ENCODE measurements at regions not wholly inside any gene's neighbourhood (a gene's known extent, or its start where the extent isn't known, plus 50 kb on each side); places are given as distances from the start of the nearest gene placed in this dataset.

- H3K4me1 ChIP-seq (ENCODE audit: control insufficient read depth in 2 of 2, insufficient read depth in 1 of 2, low read depth in 1 of 2, low read length in 2 of 2), result peaks cover 0 to 5% of the 10 kb centered on the region in 2 donors
- no peak overlapping the region for H2AFZ ChIP-seq (ENCODE audit: low read length)
- H3K27me3 ChIP-seq (ENCODE audit: control insufficient read depth in 3 of 3, insufficient read depth in 3 of 3, low read depth in 1 of 3, low read length in 3 of 3), result no peaks in the 10 kb centered on the region
- H3K36me3 ChIP-seq (replicated peaks in 1 of 2; ENCODE audit: control insufficient read depth in 2 of 2, insufficient read depth in 2 of 2, low read length in 2 of 2), result no peaks in the 10 kb centered on the region
- no peak overlapping the region for H3K4me2 ChIP-seq (ENCODE audit: insufficient read depth, low read length, poor library complexity, severe bottlenecking)
- H3K14ac ChIP-seq (ENCODE audit: low read length), result no peak overlapping the region
- H4K91ac ChIP-seq (ENCODE audit: low read depth, low read length, poor library complexity), result no peak overlapping the region
- H2AK5ac ChIP-seq (ENCODE audit: low read depth, low read length), result no peak overlapping the region
- H3K79me1 ChIP-seq (ENCODE audit: low read depth, low read length), result no peaks in the 10 kb centered on the region
- H3K4ac ChIP-seq (ENCODE audit: low read length), result no peak overlapping the region
- no peak overlapping the region for H3K9ac ChIP-seq (ENCODE audit: low read depth, low read length, poor library complexity)
- no peak overlapping the region for H2BK15ac ChIP-seq (ENCODE audit: low read length)
- no peak overlapping the region for H4K8ac ChIP-seq (ENCODE audit: low read depth, low read length)
- no peak overlapping the region for H2BK120ac ChIP-seq (ENCODE audit: low read depth, low read length)
- H3K9me3 ChIP-seq (replicated peaks in 1 of 2; ENCODE audit: control insufficient read depth in 2 of 2, insufficient read depth in 1 of 2, low read depth in 1 of 2, low read length in 2 of 2), result peaks cover 0 to 3% of the 10 kb centered on the region in 2 donors
- DNase-seq (ENCODE audit: low spot score), result no peak
- WGBS, 2 donors (ENCODE audit: extremely low coverage in 2 of 2, insufficient read length in 2 of 2, insufficient replicate concordance in 1 of 2), result no CpG with 5 or more reads among the region's 4 CpGs
- H3K4me3 ChIP-seq (ENCODE audit: low read length in 2 of 2), result no peak overlapping the region
- no peak overlapping the region for H3K18ac ChIP-seq (ENCODE audit: low read length)
- H2BK12ac ChIP-seq (ENCODE audit: low read length), result peak overlapping the region; percentile 34
- H3K27ac ChIP-seq (replicated peaks; ENCODE audit: low read length), result no peak overlapping the region
- H2BK5ac ChIP-seq (ENCODE audit: low read length), result no peak overlapping the region
- no peak overlapping the region for H3K23ac ChIP-seq (ENCODE audit: low read depth, low read length, poor library complexity)
Observed at GRCh38 chr10:78394047-78394446, 360.4 kb downstream of the RPS24 start.

- Histone ChIP-seq H2AFZ (ENCODE audit: low read length) (no peak overlapping the region), H2BK5ac (ENCODE audit: low read length) (no peak overlapping the region), H3K4ac (ENCODE audit: low read length) (no peak overlapping the region), H3K79me1 (ENCODE audit: low read depth, low read length) (no peaks in the 10 kb centered on the region), H2AK5ac (ENCODE audit: low read depth, low read length) (no peak overlapping the region), H3K9ac (ENCODE audit: low read depth, low read length, poor library complexity) (no peak overlapping the region), H3K9me3 (replicated peaks in 1 of 2; ENCODE audit: control insufficient read depth in 2 of 2, insufficient read depth in 1 of 2, low read depth in 1 of 2, low read length in 2 of 2) (peaks cover 0 to 3% of the 10 kb centered on the region in 2 donors), H3K36me3 (replicated peaks in 1 of 2; ENCODE audit: control insufficient read depth in 2 of 2, insufficient read depth in 2 of 2, low read length in 2 of 2) (no peaks in the 10 kb centered on the region), H4K8ac (ENCODE audit: low read depth, low read length) (no peak overlapping the region), H3K4me1 (ENCODE audit: control insufficient read depth in 2 of 2, insufficient read depth in 1 of 2, low read depth in 1 of 2, low read length in 2 of 2) (peaks cover 0 to 5% of the 10 kb centered on the region in 2 donors), H3K23ac (ENCODE audit: low read depth, low read length, poor library complexity) (no peak overlapping the region), H2BK15ac (ENCODE audit: low read length) (no peak overlapping the region), H3K18ac (ENCODE audit: low read length) (no peak overlapping the region), H3K4me2 (ENCODE audit: insufficient read depth, low read length, poor library complexity, severe bottlenecking) (no peak overlapping the region), H2BK12ac (ENCODE audit: low read length) (no peak overlapping the region), H3K4me3 (ENCODE audit: low read length in 2 of 2) (no peak overlapping the region), H3K27ac (replicated peaks; ENCODE audit: low read length) (no peak overlapping the region), H3K14ac (ENCODE audit: low read length) (no peak overlapping the region), H4K91ac (ENCODE audit: low read depth, low read length, poor library complexity) (no peak overlapping the region), H2BK120ac (ENCODE audit: low read depth, low read length) (no peak overlapping the region), H3K27me3 (ENCODE audit: control insufficient read depth in 3 of 3, insufficient read depth in 3 of 3, low read depth in 1 of 3, low read length in 3 of 3) (no peaks in the 10 kb centered on the region)
- no peak for DNase-seq (ENCODE audit: low spot score)
- no CpG with 5 or more reads among the region's 4 CpGs for WGBS, 2 donors (ENCODE audit: extremely low coverage in 2 of 2, insufficient read length in 2 of 2, insufficient replicate concordance in 1 of 2)
Observed at GRCh38 chr10:78395162-78395561, 361.5 kb downstream of the RPS24 start.

GRCh38 chr10:78396754-78397153, 363.1 kb downstream of the RPS24 start:
- H2BK15ac ChIP-seq (ENCODE audit: low read length), result no peak overlapping the region
- no peaks in the 10 kb centered on the region for H3K27me3 ChIP-seq (ENCODE audit: control insufficient read depth in 3 of 3, insufficient read depth in 3 of 3, low read depth in 1 of 3, low read length in 3 of 3)
- no peak overlapping the region for H2BK120ac ChIP-seq (ENCODE audit: low read depth, low read length)
- H3K14ac ChIP-seq (ENCODE audit: low read length), result no peak overlapping the region
- no peak overlapping the region for H3K4ac ChIP-seq (ENCODE audit: low read length)
- no peak for DNase-seq (ENCODE audit: low spot score)
- no peak overlapping the region for H2BK5ac ChIP-seq (ENCODE audit: low read length)
- H3K4me2 ChIP-seq (ENCODE audit: insufficient read depth, low read length, poor library complexity, severe bottlenecking), result no peak overlapping the region
- no peaks in the 10 kb centered on the region for H3K36me3 ChIP-seq (replicated peaks in 1 of 2; ENCODE audit: control insufficient read depth in 2 of 2, insufficient read depth in 2 of 2, low read length in 2 of 2)
- no peak overlapping the region for H2AFZ ChIP-seq (ENCODE audit: low read length)
- no peak overlapping the region for H4K8ac ChIP-seq (ENCODE audit: low read depth, low read length)
- H3K27ac ChIP-seq (replicated peaks; ENCODE audit: low read length), result no peak overlapping the region
- no peak overlapping the region for H3K9ac ChIP-seq (ENCODE audit: low read depth, low read length, poor library complexity)
- H4K91ac ChIP-seq (ENCODE audit: low read depth, low read length, poor library complexity), result no peak overlapping the region
- no peak overlapping the region for H3K23ac ChIP-seq (ENCODE audit: low read depth, low read length, poor library complexity)
- H3K79me1 ChIP-seq (ENCODE audit: low read depth, low read length), result no peaks in the 10 kb centered on the region
- no peak overlapping the region for H2AK5ac ChIP-seq (ENCODE audit: low read depth, low read length)
- H3K18ac ChIP-seq (ENCODE audit: low read length), result peak overlapping the region; percentile 63
- no peak overlapping the region for H2BK12ac ChIP-seq (ENCODE audit: low read length)
- H3K9me3 ChIP-seq (replicated peaks in 1 of 2; ENCODE audit: control insufficient read depth in 2 of 2, insufficient read depth in 1 of 2, low read depth in 1 of 2, low read length in 2 of 2), result peaks cover 0 to 3% of the 10 kb centered on the region in 2 donors
- no peak overlapping the region for H3K4me3 ChIP-seq (ENCODE audit: low read length in 2 of 2)
- WGBS, 2 donors (ENCODE audit: extremely low coverage in 2 of 2, insufficient read length in 2 of 2, insufficient replicate concordance in 1 of 2), result no CpG with 5 or more reads among the region's 4 CpGs
- peaks cover 5 to 9% of the 10 kb centered on the region in 2 donors for H3K4me1 ChIP-seq (ENCODE audit: control insufficient read depth in 2 of 2, insufficient read depth in 1 of 2, low read depth in 1 of 2, low read length in 2 of 2)

- Histone ChIP-seq H3K9me3 (replicated peaks in 1 of 2; ENCODE audit: control insufficient read depth in 2 of 2, insufficient read depth in 1 of 2, low read depth in 1 of 2, low read length in 2 of 2) (peaks cover 0 to 3% of the 10 kb centered on the region in 2 donors), H2AFZ (ENCODE audit: low read length) (no peak overlapping the region), H3K27ac (replicated peaks; ENCODE audit: low read length) (no peak overlapping the region), H3K4ac (ENCODE audit: low read length) (no peak overlapping the region), H2BK5ac (ENCODE audit: low read length) (no peak overlapping the region), H2BK12ac (ENCODE audit: low read length) (no peak overlapping the region), H3K4me1 (ENCODE audit: control insufficient read depth in 2 of 2, insufficient read depth in 1 of 2, low read depth in 1 of 2, low read length in 2 of 2) (peaks cover 13 to 14% of the 10 kb centered on the region in 2 donors), H2AK5ac (ENCODE audit: low read depth, low read length) (no peak overlapping the region), H2BK120ac (ENCODE audit: low read depth, low read length) (no peak overlapping the region), H3K23ac (ENCODE audit: low read depth, low read length, poor library complexity) (no peak overlapping the region), H3K27me3 (ENCODE audit: control insufficient read depth in 3 of 3, insufficient read depth in 3 of 3, low read depth in 1 of 3, low read length in 3 of 3) (no peaks in the 10 kb centered on the region), H3K9ac (ENCODE audit: low read depth, low read length, poor library complexity) (no peak overlapping the region), H3K14ac (ENCODE audit: low read length) (no peak overlapping the region), H4K91ac (ENCODE audit: low read depth, low read length, poor library complexity) (no peak overlapping the region), H3K18ac (ENCODE audit: low read length) (no peak overlapping the region), H3K4me2 (ENCODE audit: insufficient read depth, low read length, poor library complexity, severe bottlenecking) (no peak overlapping the region), H3K36me3 (replicated peaks in 1 of 2; ENCODE audit: control insufficient read depth in 2 of 2, insufficient read depth in 2 of 2, low read length in 2 of 2) (no peaks in the 10 kb centered on the region), H3K4me3 (ENCODE audit: low read length in 2 of 2) (no peak overlapping the region), H3K79me1 (ENCODE audit: low read depth, low read length) (no peaks in the 10 kb centered on the region), H4K8ac (ENCODE audit: low read depth, low read length) (no peak overlapping the region), H2BK15ac (ENCODE audit: low read length) (no peak overlapping the region)
- DNase-seq (ENCODE audit: low spot score), result no peak
- WGBS, 2 donors (ENCODE audit: extremely low coverage in 2 of 2, insufficient read length in 2 of 2, insufficient replicate concordance in 1 of 2), result no CpG with 5 or more reads among the region's 2 CpGs
Observed at GRCh38 chr10:78397786-78398185, 364.1 kb downstream of the RPS24 start.

Data from neuronal stem cell (in vitro differentiated cells).